T1000 (cell line): ENCODE measurements at regions not wholly inside any gene's neighbourhood (a gene's known extent, or its start where the extent isn't known, plus 50 kb on each side); places are given as distances from the start of the nearest gene placed in this dataset.
"Not testable (repeated sequence)": the region's sequence is repeated elsewhere in the genome, so short reads cannot be mapped to it uniquely, and the experiment has no call there.

Experiments used
- DNase-seq: peaks from one replicate; lab custom pipeline; 2025; ENCODE audit warnings: mixed read lengths; lab: John Stamatoyannopoulos, UW

- not testable (repeated sequence) for DNase-seq
Observed at GRCh38 chr9:105022545-105022944, 94.6 kb upstream of the ABCA1 start.

- DNase-seq = no peak
Observed at GRCh38 chr9:105023788-105024187, 95.8 kb upstream of the ABCA1 start.

GRCh38 chr9:105024529-105024928 is 96.6 kb upstream of the ABCA1 start:
- DNase-seq = no peak

GRCh38 chr9:105026451-105026850 is 98.5 kb upstream of the ABCA1 start:
- no peak for DNase-seq

GRCh38 chr9:105027084-105027483 is 99.1 kb upstream of the ABCA1 start:
- DNase-seq = no peak

DNA sequence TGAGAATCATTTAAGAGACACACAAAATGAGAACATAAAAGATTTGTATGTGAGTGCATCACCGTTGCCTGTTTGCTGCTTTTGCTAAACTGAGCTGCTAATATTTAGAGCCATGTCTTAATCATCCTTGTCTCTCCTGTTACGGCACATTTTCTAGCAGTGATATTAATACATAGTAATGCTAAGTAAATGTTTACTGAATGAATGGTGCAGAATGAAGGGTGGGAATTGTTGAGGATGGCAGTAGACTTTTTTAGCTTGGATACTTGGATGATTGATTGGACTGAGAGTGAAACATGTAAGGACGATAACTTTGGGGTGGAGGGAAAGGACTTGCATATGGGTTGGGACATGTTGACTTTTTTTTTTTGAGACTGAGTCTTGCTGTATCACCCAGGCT is 102.3 kb upstream of the ABCA1 start:
- DNase-seq = no peak

DNA sequence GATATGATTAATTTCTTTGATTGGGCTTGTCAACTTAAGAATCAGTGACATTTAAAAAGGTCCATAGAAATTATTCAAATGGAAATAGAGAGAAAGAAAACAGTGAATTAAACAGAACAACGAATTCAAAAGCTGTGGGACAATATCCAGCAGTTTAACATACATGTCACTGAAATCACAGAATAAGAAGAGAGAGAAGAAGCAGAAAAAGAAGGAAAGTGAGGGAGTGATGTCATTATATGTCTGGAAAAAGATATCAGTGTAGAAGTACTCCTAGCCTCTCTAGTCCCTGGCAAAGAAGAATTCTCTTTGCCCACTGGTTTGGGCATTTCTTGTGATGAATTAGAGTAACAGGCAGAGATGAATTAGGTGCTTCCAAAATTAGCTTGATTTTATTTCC is 109.2 kb upstream of the ABCA1 start:
- no peak for DNase-seq

GRCh38 chr9:105038051-105038450 is 110.1 kb upstream of the ABCA1 start:
- DNase-seq = no peak

- no peak for DNase-seq
Observed at GRCh38 chr9:105039175-105039799, 111.3 kb upstream of the ABCA1 start.

DNA sequence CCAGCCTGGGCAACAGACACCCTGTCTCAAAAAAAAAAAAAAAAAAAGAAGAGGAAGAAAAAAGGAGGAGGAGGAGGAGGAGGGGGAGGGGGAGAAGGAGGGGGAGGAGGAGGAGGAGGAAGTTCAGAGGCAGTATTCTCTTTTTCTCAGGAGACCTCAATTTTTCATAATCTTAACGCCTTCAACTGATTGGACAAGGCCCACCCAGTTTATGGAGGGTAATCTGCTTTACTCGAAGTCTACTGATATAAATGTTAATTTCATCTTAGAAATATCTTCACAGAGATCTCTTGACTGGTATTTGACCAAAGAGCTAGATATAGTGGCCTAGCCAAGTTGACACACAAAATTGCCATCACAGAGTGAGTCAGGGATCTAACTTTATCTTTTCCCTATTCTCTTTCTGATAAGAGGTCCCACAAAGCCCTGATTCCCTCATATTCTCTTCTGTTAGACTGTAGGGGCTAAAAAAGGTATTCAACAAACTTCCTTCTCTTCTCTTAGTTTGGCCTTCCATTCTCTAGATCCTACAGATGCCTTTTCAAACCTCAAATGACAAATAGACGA is 115.5 kb upstream of the ABCA1 start:
- DNase-seq = no peak

DNA sequence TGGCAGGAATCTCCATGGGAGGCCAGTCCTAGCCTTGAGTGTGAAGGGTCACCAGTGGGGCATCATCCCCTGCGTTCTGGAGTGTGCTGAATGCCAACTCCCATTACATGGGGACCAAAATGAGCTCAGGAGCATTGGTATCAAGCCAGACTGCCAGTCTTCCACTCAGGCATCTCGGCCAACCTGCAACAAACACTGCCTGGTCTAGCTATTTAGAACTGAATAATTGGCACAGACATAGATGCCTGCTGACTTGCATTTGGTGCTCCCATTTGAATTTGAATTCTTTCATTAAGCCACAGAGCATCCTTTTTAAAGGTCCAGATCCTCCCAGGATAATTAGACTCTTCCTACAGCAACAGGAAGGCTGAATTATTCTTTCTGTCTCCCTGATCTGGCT is 116.6 kb upstream of the ABCA1 start:
- no peak for DNase-seq

DNA sequence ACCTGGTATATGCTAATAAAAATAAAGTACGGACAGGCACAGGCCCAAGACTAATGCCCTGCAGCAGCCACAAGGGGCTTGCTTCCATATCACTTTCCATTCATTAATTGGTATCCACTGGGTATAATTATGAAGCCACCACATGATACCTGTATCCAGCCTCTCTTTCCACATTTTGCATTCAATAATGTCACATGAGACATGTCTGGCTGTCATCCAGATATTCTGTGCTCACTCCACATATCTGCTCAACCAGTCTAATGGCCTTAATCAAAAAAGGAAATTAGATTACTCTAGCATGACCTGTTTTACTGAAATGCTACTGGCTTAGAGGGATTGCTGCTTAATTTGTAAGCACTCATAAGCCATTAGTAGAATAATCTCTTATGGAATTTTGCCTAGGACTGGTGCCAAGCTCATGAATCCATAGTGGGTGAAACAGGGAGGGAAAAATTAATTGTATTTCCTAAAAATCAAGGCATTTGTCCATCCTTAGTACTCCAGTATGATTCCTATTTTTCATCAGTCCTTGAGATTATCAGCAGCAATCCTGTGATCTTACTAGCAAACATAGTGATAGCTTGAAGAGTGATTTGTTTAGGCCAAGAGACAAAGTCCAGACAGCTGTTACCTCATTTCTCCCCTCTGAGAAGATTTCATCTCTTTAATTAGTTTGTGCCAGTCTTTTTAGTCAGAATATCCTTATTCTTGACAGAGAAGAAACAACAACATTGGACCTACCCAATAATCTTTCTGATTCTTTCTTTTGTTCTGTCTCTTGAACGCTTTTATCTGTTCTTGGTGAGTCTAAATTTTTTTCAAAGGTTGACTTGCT is 119.2 kb upstream of the ABCA1 start:
- no peak for DNase-seq

- no peak for DNase-seq
Observed at GRCh38 chr9:105047742-105048041, 119.7 kb upstream of the ABCA1 start.

- no peak for DNase-seq
Observed at GRCh38 chr9:105048331-105048730, 120.4 kb upstream of the ABCA1 start.

DNA sequence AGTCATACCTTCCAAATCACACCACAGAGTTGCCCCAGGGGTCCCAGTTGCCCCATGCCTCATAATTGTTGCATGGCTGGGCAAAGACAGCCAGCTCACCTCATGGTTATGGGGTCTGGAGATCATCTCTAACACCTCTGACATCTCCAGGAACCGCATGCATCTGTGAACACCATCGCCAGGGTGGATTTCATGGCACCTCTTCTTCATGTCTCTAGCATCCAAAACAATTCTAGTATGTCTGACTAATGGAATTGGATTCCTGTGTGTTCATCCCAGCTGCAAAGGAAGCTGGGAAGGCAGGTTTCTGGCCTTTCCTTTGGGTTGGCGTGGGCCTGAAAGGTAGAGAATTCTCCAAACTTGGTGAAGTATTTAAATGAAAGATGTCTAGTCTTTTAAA is 122.3 kb upstream of the ABCA1 start:
- no peak for DNase-seq

DNA sequence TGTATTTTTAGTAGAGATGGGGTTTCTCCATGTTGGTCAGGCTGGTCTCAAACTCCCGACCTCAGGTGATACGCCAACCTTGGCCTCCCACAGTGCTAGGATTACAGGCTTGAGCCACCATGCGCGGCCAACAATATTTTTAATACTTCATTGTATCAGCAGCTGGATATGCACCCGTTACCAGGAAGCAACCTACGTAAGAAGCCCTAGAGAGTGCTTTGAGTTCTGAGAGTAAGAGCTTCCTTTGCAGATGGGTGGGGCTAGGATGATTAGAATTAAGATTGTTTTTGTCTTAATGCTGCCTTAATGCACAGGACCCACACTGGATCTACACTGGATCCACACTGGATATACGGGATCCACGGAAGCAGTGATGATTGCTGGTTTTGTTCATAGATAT is 123.9 kb upstream of the ABCA1 start:
- DNase-seq = no peak

- DNase-seq = no peak
Observed at GRCh38 chr9:105052346-105052745, 124.4 kb upstream of the ABCA1 start.

GRCh38 chr9:105053209-105053652 is 125.3 kb upstream of the ABCA1 start:
- DNase-seq = peak; percentile 47

DNA sequence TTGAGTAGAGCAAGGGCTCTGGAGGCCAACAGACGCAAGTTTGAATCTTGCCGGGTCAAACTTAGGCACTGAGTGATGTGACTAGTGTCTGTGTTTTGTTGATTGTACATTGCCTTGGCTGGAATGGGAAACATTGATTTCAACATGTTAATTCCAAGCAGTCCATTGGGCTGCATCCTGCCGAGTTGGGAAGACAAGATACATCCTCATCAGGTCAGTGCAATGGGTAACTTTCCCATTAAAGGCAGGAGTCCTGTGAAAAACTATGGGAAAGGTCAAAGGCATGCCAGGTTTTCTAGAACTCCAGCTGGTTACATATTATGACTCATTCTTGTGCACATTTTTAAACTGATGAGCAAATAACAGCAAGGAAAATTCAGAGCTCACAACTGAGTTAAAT is 126.5 kb upstream of the ABCA1 start:
- peak; percentile 4 for DNase-seq

DNA sequence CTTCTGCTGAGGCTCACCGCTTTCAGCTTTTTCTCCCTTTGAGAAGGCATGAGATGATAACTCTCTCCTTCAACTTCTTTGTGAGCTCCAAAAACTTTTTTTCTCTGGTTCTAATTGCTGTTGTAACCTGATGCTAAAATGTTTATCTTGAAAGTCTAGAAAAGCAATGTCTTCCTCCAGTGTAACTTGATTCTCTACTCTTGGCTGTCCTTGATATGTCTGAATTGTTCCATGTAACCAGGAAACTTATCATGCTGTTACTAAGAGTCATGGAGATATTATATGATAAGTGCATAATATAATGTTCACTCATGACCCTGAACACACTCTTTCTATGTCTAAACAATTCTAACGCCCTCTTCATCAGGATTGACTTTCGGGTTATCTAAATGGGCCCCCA is 128.0 kb upstream of the ABCA1 start:
- no peak for DNase-seq

- DNase-seq = no peak
Observed at GRCh38 chr9:105057551-105057950, 129.6 kb upstream of the ABCA1 start.

DNA sequence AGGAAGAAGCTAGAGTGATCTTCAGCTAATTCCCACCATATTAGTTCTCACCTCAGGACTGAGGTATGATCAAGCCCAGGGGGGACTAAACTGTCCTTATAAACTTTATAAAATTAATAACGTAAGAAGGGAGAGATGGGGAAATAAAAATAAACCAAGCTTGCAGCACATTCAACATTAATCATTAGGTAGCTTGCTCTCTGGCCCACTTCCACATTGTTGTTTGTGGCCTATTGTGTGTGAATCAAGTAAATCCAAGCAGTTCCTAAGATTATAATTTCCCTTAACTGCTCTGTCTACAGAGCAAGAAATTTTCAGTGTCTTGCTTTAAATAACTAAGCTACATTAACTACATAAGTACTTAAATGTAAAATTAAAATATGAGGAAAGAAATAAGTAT is 131.3 kb upstream of the ABCA1 start:
- DNase-seq = no peak

- DNase-seq = no peak
Observed at GRCh38 chr9:105062222-105062855, 134.4 kb upstream of the ABCA1 start.
